ENCODE measurements at regions not wholly inside any gene's neighbourhood (a gene's known extent, or its start where the extent isn't known, plus 50 kb on each side); places are given as distances from the start of the nearest gene placed in this dataset.

GRCh38 chr2:60628615-60629304, 75.3 kb upstream of the BCL11A start:
- H3K9me3 ChIP-seq (ENCODE audit: control extremely low read depth in 1 of 3, control insufficient read depth in 2 of 3, insufficient read depth in 1 of 3, low read length in 2 of 3): no peaks in the 10 kb centered on the region
- no peaks in the 10 kb centered on the region for H3K79me2 ChIP-seq (ENCODE audit: control insufficient read depth, insufficient read depth, low read length)
- no peaks in the 10 kb centered on the region for H4K20me1 ChIP-seq (ENCODE audit: control insufficient read depth, insufficient read depth, low read length, poor library complexity, severe bottlenecking)
- CTCF ChIA-PET: interaction anchor here (1.0 to 1.9 kb wide), 4 partner anchors 8 to 46 kb away, joined by 3 to 9 read pairs (median 4); no protein-coding TSS in a partner anchor
- H3K36me3 ChIP-seq (replicated peaks in 1 of 2; ENCODE audit: control extremely low read depth in 1 of 2, control insufficient read depth in 1 of 2, extremely low read depth in 1 of 2, insufficient read depth in 2 of 2, low read length in 1 of 2): no peaks in the 10 kb centered on the region
- Mint-ChIP-seq H3K27ac (no peak overlapping the region), H3K4me1 (no peaks in the 10 kb centered on the region), H3K27me3 (peaks cover 56% of the 10 kb centered on the region), H3K9me3 (ENCODE audit: insufficient read depth) (no peaks in the 10 kb centered on the region), H3K4me3 (no peak overlapping the region)
- no peak overlapping the region for H3K9ac ChIP-seq (ENCODE audit: low read length)
- no peak overlapping the region for H3K27ac ChIP-seq (ENCODE audit: low read length in 2 of 2)
- H3K4me3 ChIP-seq (ENCODE audit: control extremely low read depth in 1 of 5, extremely low read depth in 1 of 5, insufficient read depth in 1 of 5, low read depth in 2 of 5, low read length in 4 of 5): no peak overlapping the region
- 94% methylated on average over 3 of the region's 4 CpGs for WGBS (ENCODE audit: insufficient coverage)
- intact Hi-C loops (cut with micrococcal nuclease): no loop called here
- no peak overlapping the region for H2AFZ ChIP-seq (ENCODE audit: insufficient read depth, low read depth, low read length, poor library complexity, severe bottlenecking)
- H3K4me1 ChIP-seq (ENCODE audit: control insufficient read depth in 2 of 2, insufficient read depth in 2 of 2, low read length in 2 of 2): no peaks in the 10 kb centered on the region
- TF ChIP-seq EZH2 (IDR thresholded peaks at IDR 0.05; ENCODE audit: borderline replicate concordance, insufficient read depth, low read depth, low read length, poor library complexity, severe bottlenecking) (no peak), CTCF (IDR thresholded peaks at IDR 0.05) (no peak)
- DNase-seq: no peak
- POLR2A ChIA-PET: no interaction called here
- no peak for ATAC-seq (ENCODE audit: low read depth)
- H3K4me2 ChIP-seq (replicated peaks; ENCODE audit: low read depth, low read length, poor library complexity, severe bottlenecking): no peak overlapping the region
- H3K27me3 ChIP-seq (replicated peaks in 1 of 4; ENCODE audit: control extremely low read depth in 1 of 4, control insufficient read depth in 3 of 4, insufficient read depth in 4 of 4, low read length in 3 of 4): peaks cover 0 to 3% (median 0%) of the 10 kb centered on the region in 4 experiments

DNA sequence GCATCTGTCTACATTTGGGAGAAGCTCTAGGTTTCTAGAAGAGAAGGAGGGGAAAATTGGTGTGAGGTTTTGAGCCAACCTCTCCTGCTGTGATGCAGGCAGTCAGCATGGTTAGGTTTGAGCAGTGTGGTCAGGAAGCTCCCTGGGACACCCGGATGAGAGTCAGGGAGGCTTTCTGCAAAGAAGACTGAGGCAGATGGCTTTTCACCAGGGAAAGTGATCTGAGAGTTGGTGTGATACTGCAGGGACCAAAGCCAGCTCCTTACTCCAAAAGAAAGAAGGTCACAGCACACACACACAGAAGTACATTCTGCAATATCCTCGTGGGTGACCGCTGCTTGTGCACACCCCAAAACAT, 75.8 kb upstream of the BCL11A start:
- intact Hi-C loops (cut with micrococcal nuclease): no loop called here
- Histone ChIP-seq H4K20me1 (ENCODE audit: control insufficient read depth, insufficient read depth, low read length, poor library complexity, severe bottlenecking) (no peaks in the 10 kb centered on the region), H3K27ac (ENCODE audit: low read length in 2 of 2) (no peak overlapping the region), H3K4me2 (replicated peaks; ENCODE audit: low read depth, low read length, poor library complexity, severe bottlenecking) (no peak overlapping the region), H3K27me3 (replicated peaks in 1 of 4; ENCODE audit: control extremely low read depth in 1 of 4, control insufficient read depth in 3 of 4, insufficient read depth in 4 of 4, low read length in 3 of 4) (peaks cover 0 to 3% (median 0%) of the 10 kb centered on the region in 4 experiments), H3K36me3 (replicated peaks in 1 of 2; ENCODE audit: control extremely low read depth in 1 of 2, control insufficient read depth in 1 of 2, extremely low read depth in 1 of 2, insufficient read depth in 2 of 2, low read length in 1 of 2) (no peaks in the 10 kb centered on the region), H3K9ac (ENCODE audit: low read length) (no peak overlapping the region), H3K79me2 (ENCODE audit: control insufficient read depth, insufficient read depth, low read length) (no peaks in the 10 kb centered on the region), H3K9me3 (ENCODE audit: control extremely low read depth in 1 of 3, control insufficient read depth in 2 of 3, insufficient read depth in 1 of 3, low read length in 2 of 3) (no peaks in the 10 kb centered on the region), H3K4me1 (ENCODE audit: control insufficient read depth in 2 of 2, insufficient read depth in 2 of 2, low read length in 2 of 2) (no peaks in the 10 kb centered on the region), H2AFZ (ENCODE audit: insufficient read depth, low read depth, low read length, poor library complexity, severe bottlenecking) (no peak overlapping the region), H3K4me3 (ENCODE audit: control extremely low read depth in 1 of 5, extremely low read depth in 1 of 5, insufficient read depth in 1 of 5, low read depth in 2 of 5, low read length in 4 of 5) (no peak overlapping the region)
- Mint-ChIP-seq H3K4me1 (no peaks in the 10 kb centered on the region), H3K27ac (no peak overlapping the region), H3K27me3 (peaks cover 55% of the 10 kb centered on the region), H3K9me3 (ENCODE audit: insufficient read depth) (no peaks in the 10 kb centered on the region), H3K4me3 (no peak overlapping the region)
- 95% methylated on average over 3 of the region's 3 CpGs for WGBS (ENCODE audit: insufficient coverage)
- DNase-seq (no peak), ATAC-seq (ENCODE audit: low read depth) (no peak)
- TF ChIP-seq CTCF (IDR thresholded peaks at IDR 0.05) (no peak), EZH2 (IDR thresholded peaks at IDR 0.05; ENCODE audit: borderline replicate concordance, insufficient read depth, low read depth, low read length, poor library complexity, severe bottlenecking) (no peak)
- ChIA-PET POLR2A (no interaction called here), CTCF (interaction anchor here (1.8 to 1.9 kb wide), 2 partner anchors 14 to 45 kb away, joined by 5 to 9 read pairs; no protein-coding TSS in a partner anchor)
